Keratinocyte (primary cell): ENCODE measurements at regions not wholly inside any gene's neighbourhood (a gene's known extent, or its start where the extent isn't known, plus 50 kb on each side); places are given as distances from the start of the nearest gene placed in this dataset.

ENCODE experiments used
- DNase-seq: peaks from one replicate; pipeline ENCODE4 v3.0.0-alpha.2; 2011; ENCODE audit warnings: low read depth, missing footprints, low spot score
- FAIRE-seq: peaks from 2 replicates; lab custom pipeline; 2011; peaks lifted over from hg19 to GRCh38; lab: Jason Lieb, UNC
- H2AFZ ChIP-seq: 2 replicates; pipeline ENCODE4 v1.6.0; 2012; ENCODE audit warnings: low read length, control low read depth, inconsistent platforms; ENCODE audit not compliant: control insufficient read depth
- H3K27ac ChIP-seq: 2 replicates; pipeline ENCODE4 v1.5.1; 2011; ENCODE audit warnings: low read length; ENCODE audit not compliant: control insufficient read depth, insufficient read depth
- H3K27me3 ChIP-seq: 3 replicates; pipeline ENCODE4 v1.6.0; 2011; ENCODE audit warnings: low read length; ENCODE audit not compliant: control insufficient read depth, insufficient read depth; ENCODE audit errors: extremely low read depth
- H3K36me3 ChIP-seq, 2 experiments: 2 replicates in 1 of 2; 3 replicates in 1 of 2; pipeline ENCODE4 v1.5.1; 2011; ENCODE audit warnings: low read length in 2 of 2, mild to moderate bottlenecking in 1 of 2; ENCODE audit not compliant: control insufficient read depth in 2 of 2, insufficient read depth in 2 of 2; ENCODE audit errors: extremely low read depth in 1 of 2
- H3K4me1 ChIP-seq: 3 replicates; pipeline ENCODE4 v1.5.1; 2011; ENCODE audit warnings: low read length; ENCODE audit not compliant: control insufficient read depth, insufficient read depth; ENCODE audit errors: extremely low read depth
- H3K4me2 ChIP-seq: 3 replicates; pipeline ENCODE4 v1.6.0; 2011; ENCODE audit warnings: low read depth, low read length; ENCODE audit not compliant: control insufficient read depth, insufficient read depth; ENCODE audit errors: extremely low read depth
- H3K4me3 ChIP-seq, 3 experiments: fragments of 200-600 bp in 1 of 3; sonication (generic) in 1 of 3; 2 replicates in 2 of 3; 3 replicates in 1 of 3; pipeline ENCODE4 v1.5.1; 2011 to 2016; ENCODE audit warnings: low read length in 3 of 3, mild to moderate bottlenecking in 3 of 3, control low read depth in 2 of 3, inconsistent platforms in 1 of 3, low read depth in 1 of 3, mixed read lengths in 1 of 3, mixed run types in 1 of 3, moderate library complexity in 1 of 3; ENCODE audit not compliant: control insufficient read depth in 2 of 3, insufficient read depth in 2 of 3; ENCODE audit errors: extremely low read depth in 1 of 3
- H3K79me2 ChIP-seq: 2 replicates; pipeline ENCODE4 v1.6.0; 2012; ENCODE audit warnings: low read length; ENCODE audit not compliant: control insufficient read depth, insufficient read depth
- H3K9ac ChIP-seq: 3 replicates; pipeline ENCODE4 v1.6.0; 2011; ENCODE audit warnings: low read length; ENCODE audit not compliant: control insufficient read depth, insufficient read depth; ENCODE audit errors: extremely low read depth
- H3K9me1 ChIP-seq: 3 replicates; pipeline ENCODE4 v1.6.0; 2011; ENCODE audit warnings: low read length; ENCODE audit not compliant: control insufficient read depth, insufficient read depth; ENCODE audit errors: extremely low read depth
- H3K9me3 ChIP-seq: 2 replicates; pipeline ENCODE4 v1.5.1; 2012; ENCODE audit warnings: low read depth, low read length; ENCODE audit not compliant: control insufficient read depth
- H4K20me1 ChIP-seq: 3 replicates; pipeline ENCODE4 v1.6.0; 2011; ENCODE audit warnings: low read length; ENCODE audit not compliant: control insufficient read depth, insufficient read depth; ENCODE audit errors: extremely low read depth
- EZH2 ChIP-seq: IDR thresholded peaks from one replicate; pipeline ENCODE4 v1.6.1; 2012; ENCODE audit warnings: inconsistent platforms, mild to moderate bottlenecking, low read length, moderate library complexity
- dilution Hi-C: fragments of 300-500 bp; cut with MboI; formaldehyde crosslinking; loops from one replicate; pipeline ENCODE4 v1.7.0; 2020; ENCODE audit warnings: low sequenced_read_pairs; ENCODE audit not compliant: extremely low pct_ligation_motif_present
- TF ChIP-seq, protein P1 (sequence below), 3 experiments: IDR thresholded peaks in 1 of 3; conservative IDR thresholded peaks in 1 of 3; optimal IDR thresholded peaks in 1 of 3; 2 replicates in 2 of 3; 3 replicates in 1 of 3; pipeline versions ENCODE3 to v1.5.1; 2011; ENCODE audit warnings: low read length in 3 of 3, mild to moderate bottlenecking in 3 of 3, moderate library complexity in 2 of 3, control low read depth in 1 of 3, inconsistent platforms in 1 of 3; ENCODE audit not compliant: insufficient read depth in 2 of 3; ENCODE audit errors: extremely low read depth in 1 of 3

DNA sequence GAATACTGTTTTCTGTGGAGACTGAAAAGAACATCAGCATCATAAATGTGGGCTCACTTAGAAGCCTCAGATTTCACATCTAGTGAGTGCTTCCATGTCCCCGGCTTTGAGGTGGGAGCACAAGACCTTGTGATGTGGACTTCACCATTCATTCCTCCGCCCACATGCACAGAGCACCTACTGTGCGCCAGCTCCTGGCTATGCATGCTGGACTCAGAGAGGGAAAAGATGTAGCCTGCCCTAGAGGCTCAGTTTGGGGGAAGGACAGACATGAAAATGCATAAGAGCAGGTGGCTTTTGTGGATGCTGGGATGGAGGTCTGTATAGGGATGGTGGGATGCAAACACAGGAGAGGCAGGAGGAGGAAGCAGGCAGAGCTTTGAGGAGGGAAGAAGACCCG is 65.0 kb downstream of the SERPINA3 start:
- Histone ChIP-seq H3K9ac (no peak overlapping the region), H3K4me3 (no peak overlapping the region), H3K79me2 (no peaks in the 10 kb centered on the region), H3K4me2 (no peak overlapping the region), H2AFZ (no peak overlapping the region), H3K27ac (no peak overlapping the region), H4K20me1 (no peaks in the 10 kb centered on the region), H3K4me1 (no peaks in the 10 kb centered on the region), H3K9me3 (no peaks in the 10 kb centered on the region), H3K9me1 (no peaks in the 10 kb centered on the region), H3K36me3 (no peaks in the 10 kb centered on the region), H3K27me3 (peaks cover 1% of the 10 kb centered on the region)
- DNase-seq, result no peak
- TF ChIP-seq, protein P1, sequence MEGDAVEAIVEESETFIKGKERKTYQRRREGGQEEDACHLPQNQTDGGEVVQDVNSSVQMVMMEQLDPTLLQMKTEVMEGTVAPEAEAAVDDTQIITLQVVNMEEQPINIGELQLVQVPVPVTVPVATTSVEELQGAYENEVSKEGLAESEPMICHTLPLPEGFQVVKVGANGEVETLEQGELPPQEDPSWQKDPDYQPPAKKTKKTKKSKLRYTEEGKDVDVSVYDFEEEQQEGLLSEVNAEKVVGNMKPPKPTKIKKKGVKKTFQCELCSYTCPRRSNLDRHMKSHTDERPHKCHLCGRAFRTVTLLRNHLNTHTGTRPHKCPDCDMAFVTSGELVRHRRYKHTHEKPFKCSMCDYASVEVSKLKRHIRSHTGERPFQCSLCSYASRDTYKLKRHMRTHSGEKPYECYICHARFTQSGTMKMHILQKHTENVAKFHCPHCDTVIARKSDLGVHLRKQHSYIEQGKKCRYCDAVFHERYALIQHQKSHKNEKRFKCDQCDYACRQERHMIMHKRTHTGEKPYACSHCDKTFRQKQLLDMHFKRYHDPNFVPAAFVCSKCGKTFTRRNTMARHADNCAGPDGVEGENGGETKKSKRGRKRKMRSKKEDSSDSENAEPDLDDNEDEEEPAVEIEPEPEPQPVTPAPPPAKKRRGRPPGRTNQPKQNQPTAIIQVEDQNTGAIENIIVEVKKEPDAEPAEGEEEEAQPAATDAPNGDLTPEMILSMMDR (optimal IDR thresholded peaks at IDR 0.05 in 1 of 3, IDR thresholded peaks at IDR 0.05 in 1 of 3, conservative IDR thresholded peaks at IDR 0.05 in 1 of 3; ENCODE audit: extremely low read depth in 1 of 3, insufficient read depth in 2 of 3, low read length in 3 of 3), result no peak
- no peak for TF ChIP-seq EZH2
- FAIRE-seq, result no peak
- dilution Hi-C loops, result no loop called here

DNA sequence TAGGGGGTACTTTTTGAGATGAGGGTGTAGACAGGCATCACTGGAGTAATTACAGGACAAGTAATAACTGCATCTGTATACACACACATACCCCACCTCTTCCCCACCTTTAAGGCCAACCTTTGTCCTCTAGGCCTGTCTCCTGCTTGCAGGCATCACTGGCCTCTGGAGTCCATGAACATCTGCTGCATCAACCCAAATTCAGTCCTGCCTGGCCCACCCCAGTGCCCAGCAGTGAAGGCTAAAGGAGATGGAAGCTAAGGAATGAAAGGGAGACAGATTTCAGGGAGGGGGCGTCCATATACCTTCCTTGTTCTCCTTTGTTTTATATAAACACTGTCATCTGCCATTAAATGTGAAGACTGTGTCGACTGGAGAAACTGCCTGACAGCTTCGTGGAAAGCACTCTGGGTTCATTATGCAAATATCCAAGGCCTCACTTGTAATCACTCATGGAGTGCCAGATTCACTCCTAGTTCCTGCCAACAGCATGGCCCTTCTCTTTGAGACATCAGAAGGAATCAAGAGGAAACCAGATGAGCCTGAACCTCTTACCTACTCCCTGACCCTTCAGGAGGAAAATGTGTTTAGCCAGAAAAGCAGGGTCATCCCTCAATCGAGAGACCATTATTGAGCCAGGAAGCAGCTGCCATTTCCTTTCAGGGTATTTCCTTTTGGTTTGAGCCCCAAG is 64.4 kb downstream of the SERPINA3 start:
- Histone ChIP-seq H3K27me3 (no peaks in the 10 kb centered on the region), H3K27ac (no peak overlapping the region), H3K4me2 (no peak overlapping the region), H2AFZ (no peak overlapping the region), H3K9me1 (no peaks in the 10 kb centered on the region), H4K20me1 (no peaks in the 10 kb centered on the region), H3K79me2 (no peaks in the 10 kb centered on the region), H3K9me3 (no peaks in the 10 kb centered on the region), H3K4me1 (no peaks in the 10 kb centered on the region), H3K4me3 (no peak overlapping the region), H3K9ac (no peak overlapping the region), H3K36me3 (no peaks in the 10 kb centered on the region)
- DNase-seq (no peak), FAIRE-seq (no peak)
- dilution Hi-C loops, result no loop called here
- no peak for TF ChIP-seq EZH2
- TF ChIP-seq, protein P1 (optimal IDR thresholded peaks at IDR 0.05 in 1 of 3, IDR thresholded peaks at IDR 0.05 in 1 of 3, conservative IDR thresholded peaks at IDR 0.05 in 1 of 3; ENCODE audit: extremely low read depth in 1 of 3, insufficient read depth in 2 of 3, low read length in 3 of 3), result no peak
